Germinal center (tissue), 1 donor: ENCODE measurements at regions not wholly inside any gene's neighbourhood (a gene's known extent, or its start where the extent isn't known, plus 50 kb on each side); places are given as distances from the start of the nearest gene placed in this dataset.
"Not testable (repeated sequence)": the region's sequence is repeated elsewhere in the genome, so short reads cannot be mapped to it uniquely, and the experiment has no call there.

Experiments
- DNase-seq: peaks from one replicate; pipeline ENCODE4 v3.0.0; 2012; ENCODE audit warnings: mixed read lengths, low spot score

DNA sequence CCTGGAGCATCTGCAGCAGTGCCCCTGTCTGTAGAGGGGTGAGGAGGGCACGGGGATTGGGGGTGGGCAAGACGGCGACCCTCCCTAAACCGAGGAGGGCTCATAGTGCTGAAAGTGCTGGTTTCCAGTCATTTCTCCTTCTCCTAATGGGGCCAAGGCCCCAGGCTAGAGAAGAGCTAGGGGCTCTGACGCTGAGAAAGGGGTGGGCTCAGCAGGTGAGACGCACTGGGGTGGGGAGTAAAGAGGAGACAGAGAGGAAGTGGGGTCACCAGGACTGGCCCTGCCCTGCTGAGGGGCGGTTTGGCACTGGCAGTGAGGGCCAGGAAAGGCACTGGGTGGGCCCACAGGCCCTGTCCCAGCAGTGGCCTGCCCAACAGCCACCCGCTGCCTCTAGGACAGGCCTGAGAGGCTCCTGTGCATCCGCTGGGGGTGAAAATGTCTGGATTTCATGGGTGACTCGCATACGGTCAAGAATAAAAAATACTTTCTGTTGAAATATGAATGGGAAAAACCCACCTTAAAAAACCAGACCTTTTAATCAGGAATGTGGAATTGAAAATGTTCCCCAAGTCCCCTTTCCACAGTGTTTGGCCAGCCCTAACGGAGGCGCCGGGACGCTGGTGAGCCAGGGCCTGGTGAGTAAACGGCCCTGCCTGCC, 122.4 kb upstream of the SMURF2 start:
- DNase-seq = no peak

- no peak for DNase-seq
Observed at GRCh38 chr17:64783556-64784352, 121.6 kb upstream of the SMURF2 start.

DNA sequence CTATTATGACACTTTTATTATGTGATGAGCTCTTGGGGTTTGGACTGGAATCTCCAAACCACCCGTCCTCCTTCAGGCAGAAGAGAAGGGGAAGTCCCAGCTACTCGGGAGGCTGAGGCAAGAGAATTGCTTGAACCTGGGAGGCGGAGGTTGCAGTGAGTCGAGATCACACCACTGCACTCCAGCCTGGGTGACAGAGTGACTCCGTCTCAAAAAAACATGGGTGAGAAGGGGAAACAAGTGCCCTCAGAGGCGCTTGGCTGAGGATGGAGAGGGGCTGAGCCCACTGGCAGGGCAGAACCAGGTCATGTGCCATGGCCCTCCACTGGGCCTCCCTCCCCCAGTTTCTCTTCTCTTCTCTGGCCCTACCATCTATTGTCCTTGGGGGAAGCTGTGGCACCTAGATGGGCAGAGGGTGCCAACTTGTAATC, 120.9 kb upstream of the SMURF2 start:
- DNase-seq = no peak

DNA sequence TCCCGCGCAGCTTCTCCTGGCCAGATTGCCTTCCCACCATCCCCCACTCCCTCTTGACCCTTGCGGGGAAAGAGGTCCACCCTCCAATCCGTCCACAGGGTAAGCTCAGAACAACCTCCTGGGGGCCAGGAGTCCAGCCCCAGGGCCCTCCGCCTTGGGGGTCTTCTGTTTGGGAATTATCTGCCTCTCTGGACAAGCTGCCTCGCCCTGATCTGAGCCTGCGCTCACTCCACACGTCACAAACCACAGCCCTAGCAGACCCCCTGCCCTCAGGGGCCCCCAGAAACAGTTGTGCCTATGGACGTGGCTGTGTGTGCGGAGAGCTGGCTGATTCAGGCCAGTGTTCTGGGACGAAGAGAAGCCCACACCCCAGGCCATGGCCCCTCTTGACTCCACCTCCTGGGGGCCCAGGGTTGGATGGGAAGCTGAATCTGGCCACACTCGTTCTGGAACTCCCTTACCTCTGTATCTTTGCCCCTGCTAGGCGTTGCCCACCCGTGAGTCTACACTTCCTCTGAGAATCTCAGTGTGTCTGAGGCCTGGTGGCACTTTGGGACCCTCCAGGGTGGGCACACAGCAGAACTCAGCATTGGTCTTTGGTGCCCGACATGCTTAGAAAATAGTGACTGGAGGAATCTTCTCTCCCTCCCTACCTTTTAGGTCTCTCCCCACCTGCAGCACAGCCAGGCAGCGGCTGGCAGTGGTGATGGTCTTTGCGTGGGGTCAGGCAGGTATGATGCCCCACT, 119.9 kb upstream of the SMURF2 start:
- DNase-seq = no peak

GRCh38 chr17:64781014-64781756, 119.1 kb upstream of the SMURF2 start:
- peak; percentile 37 for DNase-seq

DNA sequence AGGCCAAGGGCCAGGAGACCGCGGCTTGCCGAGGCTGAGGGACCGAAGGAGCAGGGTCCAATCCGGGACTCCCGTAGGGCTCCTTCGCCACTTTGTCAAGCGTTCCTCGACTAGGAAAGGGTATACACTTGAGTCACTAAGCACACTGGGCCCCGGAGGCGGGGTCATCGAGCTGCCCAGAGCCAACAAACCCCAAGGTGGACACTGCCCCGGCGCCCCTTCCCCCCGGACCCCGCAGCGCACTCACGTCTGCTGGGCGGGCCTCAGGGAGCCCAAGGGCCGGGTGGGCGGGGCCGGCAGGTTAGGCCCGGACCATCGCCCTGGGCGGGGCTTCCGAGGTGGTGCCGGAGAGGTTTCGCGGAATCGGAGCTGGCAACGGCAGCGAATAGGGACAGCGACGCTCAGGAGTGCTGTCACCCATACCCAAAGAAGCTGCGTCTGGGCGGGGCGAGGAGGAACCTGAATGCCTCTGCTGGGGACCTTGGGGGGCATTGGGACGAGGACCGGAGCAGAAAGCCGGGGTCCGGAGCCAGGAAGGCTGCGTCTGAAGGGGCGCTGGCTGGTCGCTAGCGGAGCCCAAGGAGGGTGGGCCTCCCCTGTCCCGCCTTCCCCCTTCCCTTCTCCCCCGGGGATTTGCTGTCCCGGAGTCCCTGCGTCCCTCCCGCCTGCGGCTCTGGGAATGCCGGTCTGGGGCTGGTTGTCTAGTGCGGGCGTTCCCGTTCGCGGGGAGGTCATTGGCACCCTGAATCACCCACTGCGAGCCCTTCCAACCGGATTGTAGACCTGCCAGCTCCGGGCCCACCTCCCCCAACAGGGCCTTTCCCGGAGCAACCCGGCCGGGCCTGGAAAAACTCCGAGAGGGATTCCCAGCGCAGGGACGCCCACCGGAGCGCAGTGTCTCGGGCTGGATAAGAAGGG, 118.2 kb upstream of the SMURF2 start:
- DNase-seq = peak; percentile 87

- DNase-seq = no peak
Observed at GRCh38 chr17:64779376-64780095, 117.4 kb upstream of the SMURF2 start.

- DNase-seq = not testable (repeated sequence)
Observed at GRCh38 chr17:64779098-64779375, 116.9 kb upstream of the SMURF2 start.

DNA sequence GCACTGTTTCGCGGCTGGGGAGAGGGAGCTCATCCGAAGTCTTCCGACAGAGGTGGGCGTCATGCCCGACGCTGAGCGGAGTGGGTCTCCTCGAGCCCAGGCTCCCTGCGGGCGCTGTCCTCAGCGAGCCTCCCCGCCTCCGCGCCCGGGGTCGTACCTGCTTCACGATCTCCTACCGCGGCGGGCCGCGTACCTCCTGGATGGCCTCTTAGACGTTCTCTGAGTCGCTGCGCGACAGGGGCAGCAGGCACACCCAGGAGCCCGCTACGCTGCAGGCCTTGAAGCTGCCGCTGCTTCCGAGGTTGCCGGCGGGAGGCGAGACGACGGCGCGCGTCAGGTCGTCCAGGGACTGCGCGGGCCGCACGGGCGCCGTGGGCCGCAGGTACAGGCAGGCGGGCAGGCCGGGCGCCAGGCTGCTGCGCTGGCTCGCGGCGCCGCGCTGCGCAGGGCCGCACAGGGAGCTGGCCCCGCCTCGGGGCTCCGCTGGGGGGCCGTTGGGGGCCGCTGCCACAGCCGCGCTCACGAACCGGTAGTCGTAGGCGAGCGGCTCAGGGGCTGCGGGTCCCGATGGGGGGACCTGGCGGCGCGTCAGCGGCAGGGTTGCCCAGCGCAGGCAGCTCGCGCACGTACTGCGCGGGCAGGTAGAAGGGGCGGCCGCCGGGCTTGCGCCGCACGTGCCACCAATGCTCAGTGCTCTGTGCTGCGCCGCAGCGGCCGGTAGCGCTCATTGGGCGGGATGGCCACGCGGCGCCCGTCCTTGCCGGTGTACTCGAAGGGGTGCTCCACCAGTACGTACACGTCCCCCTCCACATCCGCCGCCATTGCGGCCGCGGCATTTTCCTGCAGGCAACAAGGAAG, 116.4 kb upstream of the SMURF2 start:
- peak; percentile 48 for DNase-seq

DNA sequence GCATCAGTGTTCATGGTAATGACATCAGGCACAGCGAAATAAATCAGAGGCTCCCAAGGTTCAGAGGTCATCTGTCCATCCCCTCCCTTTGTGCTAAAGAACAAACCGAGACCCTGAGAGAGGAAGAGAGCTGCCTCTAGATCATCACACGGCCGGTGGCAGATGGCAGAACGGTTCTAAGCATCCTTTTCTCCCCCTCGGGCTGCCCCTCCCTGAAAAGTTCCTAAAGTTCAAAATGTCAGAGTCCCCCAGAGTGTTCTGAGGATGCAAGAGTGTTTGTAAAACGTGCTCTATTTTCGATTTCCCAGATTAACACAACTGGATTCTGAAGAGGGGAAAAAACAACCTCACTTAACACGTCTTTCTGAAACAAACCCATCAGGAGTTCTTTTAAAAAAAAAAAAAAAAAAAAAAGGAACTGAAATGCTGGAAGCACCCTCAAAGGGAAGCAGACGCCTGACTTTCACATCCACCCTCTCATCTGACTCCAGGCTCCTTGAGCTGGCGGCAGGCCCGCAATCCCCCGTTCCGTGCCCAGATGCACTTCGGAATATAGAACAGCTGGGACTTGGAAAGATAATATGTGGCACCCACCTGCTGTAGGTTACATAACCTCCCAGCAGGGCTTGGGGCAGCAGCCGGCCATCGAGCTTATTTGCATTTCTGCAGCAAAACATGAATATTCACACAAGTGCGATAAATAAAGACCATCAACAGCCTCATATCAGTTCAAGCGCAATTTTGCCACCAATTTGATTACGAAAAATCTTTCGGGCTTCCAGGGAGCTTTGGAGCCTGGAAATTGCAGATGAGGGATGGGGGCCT, 115.5 kb upstream of the SMURF2 start:
- DNase-seq = peak; percentile 46

DNA sequence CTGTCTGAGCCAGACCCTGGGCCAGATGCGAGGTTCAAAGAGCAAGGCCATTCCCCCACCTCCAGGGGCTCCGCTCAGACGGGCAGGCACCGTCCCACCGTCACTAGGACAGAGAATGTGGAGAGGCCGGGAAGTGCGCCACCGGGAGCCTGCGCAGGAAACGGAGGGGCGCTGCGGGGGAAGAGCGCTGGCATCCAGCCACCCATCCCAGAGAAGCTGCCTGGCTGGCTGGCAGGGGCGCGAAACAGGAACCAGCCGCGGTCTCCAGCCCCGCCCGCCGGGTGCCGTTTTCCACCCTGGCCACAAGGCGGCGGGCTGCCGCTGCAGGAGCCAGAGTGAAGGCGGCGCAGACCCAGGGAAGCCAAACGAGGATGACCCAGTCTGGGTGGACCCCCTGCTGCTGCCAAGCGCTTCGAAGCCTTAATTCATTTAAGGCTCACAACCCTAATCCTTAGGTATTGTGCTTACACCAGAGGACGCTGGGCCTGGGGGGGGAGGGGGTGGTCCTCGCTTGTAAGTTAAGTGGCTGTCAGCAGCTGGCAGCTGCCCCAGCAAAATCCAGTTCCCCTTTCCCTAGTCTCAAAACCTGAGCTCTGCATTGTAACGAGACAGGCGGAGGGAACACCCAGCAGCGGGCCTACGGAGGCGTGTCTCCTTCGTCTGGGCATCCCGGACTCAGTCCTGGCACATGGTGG, 114.8 kb upstream of the SMURF2 start:
- peak; percentile 82 for DNase-seq

DNA sequence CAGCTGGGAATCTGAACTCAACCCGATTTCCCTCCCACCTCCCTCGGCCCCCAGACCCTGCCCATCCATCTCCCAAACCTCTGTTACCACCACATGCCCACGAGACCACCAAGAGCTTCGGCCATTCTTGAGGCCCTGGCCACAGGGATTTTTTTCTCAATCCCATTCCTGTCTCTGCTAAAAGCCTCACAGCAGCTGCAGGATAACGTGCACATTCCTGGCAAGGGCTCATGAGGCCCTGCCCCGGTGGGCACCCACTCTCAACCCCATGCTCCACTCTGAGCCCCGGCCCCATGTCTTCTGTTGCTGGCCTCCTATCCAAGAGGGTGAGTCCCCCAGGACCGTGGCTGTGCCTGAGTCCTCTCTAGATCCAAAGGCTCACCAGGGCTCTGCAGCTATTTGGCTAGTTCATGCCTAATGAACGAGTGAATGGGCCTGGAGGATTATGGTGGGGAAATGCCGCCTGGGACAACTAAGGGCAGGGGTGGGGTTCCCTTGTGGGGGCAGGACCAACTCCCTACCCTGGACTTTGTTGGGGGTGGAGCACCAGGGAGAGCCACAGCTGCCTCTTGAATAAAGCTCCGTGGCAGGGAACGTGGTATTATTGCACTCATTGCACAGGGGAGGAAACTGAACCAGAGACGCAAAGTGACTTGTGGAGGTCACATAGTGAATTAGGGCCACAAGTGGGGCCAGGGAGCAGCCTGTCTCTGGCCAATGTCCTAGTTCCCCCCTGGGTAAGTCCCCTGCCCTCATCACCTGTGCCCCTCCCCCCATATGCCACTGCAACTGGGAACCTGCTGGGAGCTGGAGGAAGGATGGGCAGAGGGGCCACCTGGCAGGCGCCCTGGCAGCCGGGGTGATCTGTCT, 113.8 kb upstream of the SMURF2 start:
- DNase-seq = no peak

GRCh38 chr17:64774888-64775540, 112.9 kb upstream of the SMURF2 start:
- DNase-seq = no peak

DNA sequence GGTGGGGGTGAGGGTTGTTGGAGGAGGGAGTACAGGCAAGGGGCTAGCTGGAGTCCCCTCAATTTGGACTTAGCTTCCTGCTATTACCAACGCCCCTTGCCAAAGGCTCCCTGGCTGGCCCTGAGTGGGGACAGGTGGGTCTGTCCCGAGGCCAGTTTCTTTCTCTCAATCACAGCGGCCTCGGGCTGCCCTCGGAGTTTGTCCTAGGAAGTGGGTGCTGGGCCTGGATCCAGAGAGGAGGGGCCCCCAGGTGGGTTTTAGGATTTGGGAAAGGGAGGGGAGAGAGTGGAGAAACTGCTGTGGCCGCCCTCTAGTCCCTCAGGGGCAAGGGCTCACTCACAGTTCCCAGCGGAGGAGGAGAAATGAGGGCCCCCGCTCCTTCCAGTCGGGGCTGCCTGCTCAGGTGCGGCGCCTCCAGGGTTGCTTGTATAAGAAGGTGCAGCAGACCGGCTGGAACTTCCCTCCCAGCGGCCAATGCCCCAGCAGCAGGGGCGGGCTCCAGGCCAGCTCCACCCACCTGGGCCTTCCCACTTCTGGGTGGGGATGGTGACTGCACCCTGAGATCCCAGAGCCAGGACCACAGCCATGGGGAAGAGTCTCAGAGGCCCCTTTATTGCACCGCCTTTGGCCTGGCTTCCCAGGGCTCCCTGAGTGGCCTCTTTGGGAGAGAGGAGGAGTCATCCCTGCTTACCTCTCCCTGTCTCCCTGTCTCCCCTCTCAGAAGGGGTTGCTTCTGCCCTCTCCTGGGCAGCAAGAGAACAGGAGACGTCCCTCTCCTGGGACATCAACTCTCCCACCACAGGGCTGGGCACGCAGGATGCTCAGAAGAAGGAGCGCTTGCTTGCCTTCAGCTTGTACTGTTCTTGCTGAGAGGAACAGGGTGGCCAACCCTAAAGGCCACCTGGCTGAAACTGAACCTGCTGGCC, 112.0 kb upstream of the SMURF2 start:
- peak; percentile 65 for DNase-seq

GRCh38 chr17:64773386-64773835, 111.3 kb upstream of the SMURF2 start:
- no peak for DNase-seq
